Activated CD8-positive, alpha-beta memory T cell treated with anti-CD3 and anti-CD28 coated beads, Interleukin-2, amount 10 ng/mL, durations not matched to agents 7 days and 5 days (primary cell): ENCODE measurements at regions not wholly inside any gene's neighbourhood (a gene's known extent, or its start where the extent isn't known, plus 50 kb on each side); places are given as distances from the start of the nearest gene placed in this dataset.
"Not testable (repeated sequence)": the region's sequence is repeated elsewhere in the genome, so short reads cannot be mapped to it uniquely, and the experiment has no call there.

Experiments used
- ATAC-seq: fragments of 150-1000 bp; cut with Tn5 transposase; one replicate; pipeline ENCODE4 v1.10.0; 2021; ENCODE audit warnings: moderate library complexity
- CTCF ChIA-PET: fragments of 350-600 bp; sonication (Branson Sonifier 250); formaldehyde crosslinking; loops from one replicate; lab custom pipeline; 2021; ENCODE audit warnings: antibody characterized with exemption; lab: Charles Lee
- DNase-seq: peaks from one replicate; pipeline ENCODE4 v3.0.0-alpha.2; 2020
- H3K27ac Mint-ChIP-seq: one replicate; pipeline ENCODE4 v1.8.0; 2021; ENCODE audit warnings: mild to moderate bottlenecking, mixed read lengths
- H3K27me3 Mint-ChIP-seq: one replicate; pipeline ENCODE4 v1.8.0; 2021; ENCODE audit warnings: mixed read lengths
- H3K36me3 Mint-ChIP-seq: one replicate; pipeline ENCODE4 v1.8.0; 2021; ENCODE audit warnings: mild to moderate bottlenecking, mixed read lengths
- H3K4me1 Mint-ChIP-seq: one replicate; pipeline ENCODE4 v1.8.0; 2021; ENCODE audit warnings: mixed read lengths
- H3K4me3 Mint-ChIP-seq: one replicate; pipeline ENCODE4 v1.8.0; 2021; ENCODE audit warnings: mild to moderate bottlenecking, moderate library complexity, mixed read lengths
- H3K9me3 Mint-ChIP-seq: one replicate; pipeline ENCODE4 v1.8.0; 2022; ENCODE audit warnings: low read depth, mixed read lengths

GRCh38 chr17:20851591-20852238, 191.1 kb downstream of the USP22 start:
- H3K36me3 Mint-ChIP-seq, H3K9me3 Mint-ChIP-seq, H3K27ac Mint-ChIP-seq, ATAC-seq, H3K4me3 Mint-ChIP-seq, DNase-seq: not testable (repeated sequence)
- CTCF ChIA-PET = interaction anchor here (0.6 to 1.4 kb wide), 3 partner anchors 14 to 228 kb away, joined by 3 to 4 read pairs (median 4); no protein-coding TSS in a partner anchor
- Mint-ChIP-seq H3K4me1 (peaks cover 14% of the 10 kb centered on the region), H3K27me3 (peaks cover 27% of the 10 kb centered on the region)

- peaks cover 14% of the 10 kb centered on the region for H3K4me1 Mint-ChIP-seq
- H3K27ac Mint-ChIP-seq = no peak overlapping the region
- peak overlapping the region; percentile 26 for H3K4me3 Mint-ChIP-seq
- H3K36me3 Mint-ChIP-seq = no peaks in the 10 kb centered on the region
- H3K27me3 Mint-ChIP-seq = peaks cover 30% of the 10 kb centered on the region
- CTCF ChIA-PET = interaction anchor here (0.6 to 1.4 kb wide), 3 partner anchors 13 to 227 kb away, joined by 3 to 4 read pairs (median 4); no protein-coding TSS in a partner anchor
- DNase-seq (peak; percentile 49), ATAC-seq (peak; percentile 57)
- H3K9me3 Mint-ChIP-seq = no peaks in the 10 kb centered on the region
Observed at GRCh38 chr17:20852239-20852989, 190.4 kb downstream of the USP22 start.

DNA sequence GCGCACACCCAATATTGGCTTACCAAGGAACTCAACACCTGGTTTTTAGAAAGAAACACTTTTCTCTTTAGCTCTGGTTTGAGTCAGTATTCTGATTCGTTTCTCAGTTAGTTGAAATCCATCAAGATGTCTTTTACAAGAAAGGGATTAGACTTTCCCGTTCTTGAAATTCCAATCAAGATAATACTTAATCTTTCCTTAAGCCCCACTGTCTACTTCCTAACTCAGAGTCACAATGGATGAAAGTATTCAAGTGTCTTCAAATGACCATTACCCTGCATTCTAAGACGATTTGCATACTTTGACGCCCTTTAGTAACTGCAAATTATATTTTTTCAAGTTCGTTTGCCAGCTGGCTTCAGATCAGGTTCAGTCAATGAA, 189.8 kb downstream of the USP22 start:
- Mint-ChIP-seq H3K27ac (no peak overlapping the region), H3K9me3 (no peaks in the 10 kb centered on the region), H3K4me3 (peak overlapping the region; percentile 26), H3K27me3 (peaks cover 28% of the 10 kb centered on the region), H3K4me1 (peaks cover 14% of the 10 kb centered on the region), H3K36me3 (no peaks in the 10 kb centered on the region)
- ATAC-seq = no peak
- CTCF ChIA-PET = interaction anchor here (1.4 kb wide), 1 partner anchor 12 kb away, joined by 4 read pairs; no protein-coding TSS in a partner anchor
- no peak for DNase-seq

GRCh38 chr17:20855910-20856470, 186.8 kb downstream of the USP22 start:
- Mint-ChIP-seq H3K4me1 (peaks cover 14% of the 10 kb centered on the region), H3K27me3 (peaks cover 15% of the 10 kb centered on the region)
- H3K36me3 Mint-ChIP-seq, CTCF ChIA-PET, H3K4me3 Mint-ChIP-seq, ATAC-seq, H3K27ac Mint-ChIP-seq, H3K9me3 Mint-ChIP-seq, DNase-seq: not testable (repeated sequence)

DNA sequence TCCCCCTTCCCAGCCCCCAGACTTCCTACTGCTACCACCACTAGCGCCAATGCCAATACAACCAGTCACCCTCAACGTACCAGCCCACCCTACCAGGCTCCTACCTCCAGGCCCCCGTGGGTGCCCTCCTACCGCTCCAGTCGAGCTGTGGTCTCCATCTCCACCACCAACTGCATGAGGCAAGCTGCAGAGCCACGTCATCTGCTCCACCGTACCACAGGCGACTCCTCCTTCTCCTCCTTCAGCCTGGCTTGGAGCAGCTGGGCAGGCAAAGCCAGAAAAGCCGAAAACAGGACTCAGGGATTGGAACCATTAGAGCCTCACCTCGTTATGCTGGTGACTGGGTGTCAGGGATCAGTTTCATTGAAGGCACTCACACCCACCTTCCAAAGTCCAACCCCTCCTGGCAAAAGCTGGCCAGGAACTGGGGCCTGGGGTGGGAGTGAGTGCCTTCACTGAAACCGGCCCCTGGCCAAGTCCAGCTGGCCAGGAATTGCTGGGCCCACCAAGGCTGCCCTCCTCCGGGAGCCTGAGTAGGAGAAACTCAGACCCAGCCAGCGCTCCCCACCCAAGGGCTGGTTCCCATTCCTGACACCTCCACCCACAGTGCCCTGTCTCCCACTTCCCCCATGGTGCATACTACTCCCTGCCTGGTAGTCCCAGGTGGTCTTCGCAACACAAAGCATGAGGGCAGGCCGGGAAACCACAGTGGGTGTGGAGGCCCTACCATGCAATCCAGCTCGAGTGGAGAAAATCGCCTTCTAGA, 176.2 kb downstream of the USP22 start:
- H3K9me3 Mint-ChIP-seq, CTCF ChIA-PET, H3K27ac Mint-ChIP-seq, DNase-seq, H3K4me1 Mint-ChIP-seq, H3K36me3 Mint-ChIP-seq, ATAC-seq, H3K4me3 Mint-ChIP-seq: not testable (repeated sequence)
- H3K27me3 Mint-ChIP-seq = peaks cover 30% of the 10 kb centered on the region

- H3K4me3 Mint-ChIP-seq, H3K27ac Mint-ChIP-seq, H3K36me3 Mint-ChIP-seq, ATAC-seq, DNase-seq, H3K9me3 Mint-ChIP-seq, H3K4me1 Mint-ChIP-seq, CTCF ChIA-PET: not testable (repeated sequence)
- H3K27me3 Mint-ChIP-seq = peaks cover 29% of the 10 kb centered on the region
Observed at GRCh38 chr17:20867436-20867937, 175.3 kb downstream of the USP22 start.

GRCh38 chr17:20867938-20868661, 174.7 kb downstream of the USP22 start:
- CTCF ChIA-PET, H3K27ac Mint-ChIP-seq, ATAC-seq, H3K36me3 Mint-ChIP-seq, H3K4me3 Mint-ChIP-seq, DNase-seq, H3K9me3 Mint-ChIP-seq, H3K4me1 Mint-ChIP-seq: not testable (repeated sequence)
- H3K27me3 Mint-ChIP-seq = peaks cover 27% of the 10 kb centered on the region

DNA sequence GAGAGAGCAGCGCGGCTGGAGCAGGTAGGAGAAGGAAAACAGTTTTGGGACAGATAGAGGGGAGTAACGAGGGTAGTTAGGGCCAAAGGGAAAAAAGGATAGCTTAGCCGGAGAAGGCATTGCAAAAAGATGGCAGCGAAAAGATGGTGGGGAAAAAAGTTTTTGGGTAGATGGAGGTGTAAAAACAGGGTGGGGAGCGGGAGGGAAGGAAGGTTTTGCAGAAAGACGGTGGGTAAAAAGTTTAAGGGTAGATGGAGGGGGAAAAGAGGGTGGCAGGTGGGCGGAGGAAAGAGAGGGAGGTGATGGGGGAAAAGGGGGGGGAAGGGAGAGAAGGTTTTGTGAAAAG, 174.2 kb downstream of the USP22 start:
- ATAC-seq, H3K27ac Mint-ChIP-seq, DNase-seq, H3K4me3 Mint-ChIP-seq, H3K36me3 Mint-ChIP-seq, CTCF ChIA-PET, H3K4me1 Mint-ChIP-seq, H3K9me3 Mint-ChIP-seq: not testable (repeated sequence)
- peaks cover 25% of the 10 kb centered on the region for H3K27me3 Mint-ChIP-seq

DNA sequence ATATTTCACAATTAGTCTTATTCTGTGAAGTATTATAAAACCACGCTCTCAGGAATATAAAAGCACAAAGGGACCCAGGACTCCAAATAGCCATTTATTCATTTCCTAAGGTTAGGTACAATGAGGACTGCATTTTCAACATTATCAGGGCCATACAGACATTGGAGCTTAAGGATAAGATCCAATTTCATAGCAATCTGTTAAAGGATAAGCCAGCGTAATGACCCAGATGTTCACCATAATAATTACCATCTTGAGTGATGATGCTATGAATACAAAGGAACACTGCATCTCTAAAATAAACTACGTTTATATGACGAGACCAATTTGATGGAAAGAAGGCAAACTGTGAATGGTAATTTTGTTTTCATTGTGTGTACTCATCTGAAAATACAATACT, 169.6 kb downstream of the USP22 start:
- H3K4me3 Mint-ChIP-seq, ATAC-seq, H3K27ac Mint-ChIP-seq, CTCF ChIA-PET, DNase-seq, H3K36me3 Mint-ChIP-seq, H3K9me3 Mint-ChIP-seq, H3K4me1 Mint-ChIP-seq: not testable (repeated sequence)
- H3K27me3 Mint-ChIP-seq = peaks cover 29% of the 10 kb centered on the region

DNA sequence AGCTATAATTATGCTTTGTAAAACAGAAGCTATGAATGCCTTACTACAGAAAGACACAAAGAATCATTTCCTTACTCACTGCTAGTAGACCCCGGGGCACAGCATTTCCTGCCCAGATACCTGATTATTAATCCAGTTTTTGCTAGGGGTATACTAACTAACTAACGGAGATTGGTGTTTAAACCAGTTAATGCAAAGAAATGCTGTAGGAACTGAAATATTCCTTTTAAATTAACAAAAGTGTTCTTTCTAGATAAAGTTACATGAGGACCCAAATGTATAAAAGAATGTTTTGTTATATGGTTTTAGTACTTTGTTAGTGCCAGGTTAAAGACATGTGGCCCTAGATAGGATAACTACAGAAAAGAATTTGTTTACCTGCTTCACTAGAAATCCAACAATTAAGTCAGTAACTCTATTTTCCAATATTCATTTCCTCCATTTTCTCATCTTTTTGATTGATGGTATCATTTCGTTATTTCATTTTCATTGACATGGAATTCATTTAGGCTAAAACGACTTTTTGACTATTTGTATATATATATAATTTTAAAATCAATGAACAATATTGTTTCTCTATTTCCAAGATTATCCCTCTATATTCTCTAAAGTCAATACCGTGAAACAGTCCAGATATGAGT, 169.0 kb downstream of the USP22 start:
- H3K4me3 Mint-ChIP-seq, H3K27ac Mint-ChIP-seq, CTCF ChIA-PET, H3K4me1 Mint-ChIP-seq, DNase-seq, H3K36me3 Mint-ChIP-seq, ATAC-seq, H3K9me3 Mint-ChIP-seq: not testable (repeated sequence)
- peaks cover 35% of the 10 kb centered on the region for H3K27me3 Mint-ChIP-seq

- H3K36me3 Mint-ChIP-seq, H3K4me3 Mint-ChIP-seq, DNase-seq, ATAC-seq, CTCF ChIA-PET, H3K4me1 Mint-ChIP-seq, H3K27ac Mint-ChIP-seq, H3K9me3 Mint-ChIP-seq: not testable (repeated sequence)
- peaks cover 53% of the 10 kb centered on the region for H3K27me3 Mint-ChIP-seq
Observed at GRCh38 chr17:20877384-20877783, 165.4 kb downstream of the USP22 start.

DNA sequence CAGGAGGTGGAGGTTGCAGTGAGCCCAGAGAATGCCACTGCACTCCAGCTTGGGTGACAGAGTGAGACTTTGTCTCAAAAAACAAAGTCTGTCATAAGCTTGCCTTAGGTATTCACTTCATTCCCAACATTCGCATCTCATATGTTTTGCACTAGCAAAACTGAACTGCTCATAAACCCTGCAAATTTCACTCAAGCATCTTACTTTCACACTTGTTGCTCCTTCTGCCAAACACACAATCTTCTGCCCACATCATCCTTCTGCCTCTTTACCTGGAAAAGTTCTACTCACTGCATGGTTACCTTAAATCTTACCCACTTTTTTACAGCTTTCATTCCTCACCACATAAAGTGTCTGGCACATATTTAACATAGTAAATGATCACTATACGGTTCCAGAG, 152.5 kb downstream of the USP22 start:
- H3K27me3 Mint-ChIP-seq = peaks cover 27% of the 10 kb centered on the region
- DNase-seq = no peak
- H3K27ac Mint-ChIP-seq = no peak overlapping the region
- ATAC-seq = no peak
- no peaks in the 10 kb centered on the region for H3K36me3 Mint-ChIP-seq
- no peaks in the 10 kb centered on the region for H3K4me1 Mint-ChIP-seq
- no peaks in the 10 kb centered on the region for H3K9me3 Mint-ChIP-seq
- CTCF ChIA-PET = no interaction called here
- H3K4me3 Mint-ChIP-seq = no peak overlapping the region
